Renal pelvis (tissue), 1 donor: ENCODE measurements at regions not wholly inside any gene's neighbourhood (a gene's known extent, or its start where the extent isn't known, plus 50 kb on each side); places are given as distances from the start of the nearest gene placed in this dataset.
"Not testable (repeated sequence)": the region's sequence is repeated elsewhere in the genome, so short reads cannot be mapped to it uniquely, and the experiment has no call there.

Experiments
- DNase-seq: peaks from one replicate; pipeline ENCODE4 v3.0.0-alpha.2; 2013

GRCh38 chr15:69862540-69862939, 235.2 kb downstream of the TLE3 start:
- no peak for DNase-seq

- no peak for DNase-seq
These were observed 234.3 kb downstream of the TLE3 start for GRCh38 chr15:69863446-69863845.

- no peak for DNase-seq
These were observed 232.3 kb downstream of the TLE3 start for GRCh38 chr15:69865369-69865768.

- DNase-seq, result no peak
These were observed 229.0 kb downstream of the TLE3 start for GRCh38 chr15:69868756-69869155.

- DNase-seq, result no peak
These were observed 228.4 kb downstream of the TLE3 start for GRCh38 chr15:69869291-69869690.

- DNase-seq, result no peak
These were observed 227.7 kb downstream of the TLE3 start for GRCh38 chr15:69869881-69870505.

- no peak for DNase-seq
These were observed 226.1 kb downstream of the TLE3 start for GRCh38 chr15:69871511-69872134.

- DNase-seq, result no peak
These were observed 223.9 kb downstream of the TLE3 start for GRCh38 chr15:69873807-69874206.

- no peak for DNase-seq
These were observed 223.4 kb downstream of the TLE3 start for GRCh38 chr15:69874321-69874720.

- DNase-seq, result peak; percentile 33
These were observed 221.4 kb downstream of the TLE3 start for GRCh38 chr15:69876064-69876940.

- DNase-seq, result not testable (repeated sequence)
These were observed 217.8 kb downstream of the TLE3 start for GRCh38 chr15:69879963-69880362.

GRCh38 chr15:69880571-69881301, 217.0 kb downstream of the TLE3 start:
- no peak for DNase-seq

GRCh38 chr15:69881302-69881670, 216.4 kb downstream of the TLE3 start:
- DNase-seq, result no peak

- peak; percentile 68 for DNase-seq
These were observed 216.0 kb downstream of the TLE3 start for GRCh38 chr15:69881766-69882165.

GRCh38 chr15:69883306-69883705, 214.4 kb downstream of the TLE3 start:
- DNase-seq, result no peak

GRCh38 chr15:69885173-69885955, 212.4 kb downstream of the TLE3 start:
- no peak for DNase-seq

- DNase-seq, result no peak
These were observed 210.7 kb downstream of the TLE3 start for GRCh38 chr15:69887009-69887408.

GRCh38 chr15:69887553-69887952, 210.2 kb downstream of the TLE3 start:
- no peak for DNase-seq

GRCh38 chr15:69888406-69888805, 209.3 kb downstream of the TLE3 start:
- DNase-seq, result no peak

GRCh38 chr15:69891070-69891536, 206.6 kb downstream of the TLE3 start:
- no peak for DNase-seq

GRCh38 chr15:69891606-69892005, 206.1 kb downstream of the TLE3 start:
- no peak for DNase-seq
